Spleen (tissue), 7 donors: ENCODE measurements at regions not wholly inside any gene's neighbourhood (a gene's known extent, or its start where the extent isn't known, plus 50 kb on each side); places are given as distances from the start of the nearest gene placed in this dataset.

Experiments used
- POLR2AphosphoS5 ChIP-seq, 3 donors: sonication (generic); formaldehyde crosslinking; IDR thresholded peaks; one replicate each; pipeline ENCODE4 v1.5.1; 2017; ENCODE audit warnings: antibody characterized with exemption in 3 of 3
- TF ChIP-seq, protein P1 (sequence below), 11 experiments: fragments of 200-600 bp in 7 of 11; fragments of 450-650 bp in 4 of 11; sonication (generic) in 4 of 11; IDR thresholded peaks in 8 of 11; conservative IDR thresholded peaks in 3 of 11; 1 replicate in 7 of 11; 2 replicates in 4 of 11; pipeline versions ENCODE4 v1.4.0 to v1.8.0; 2016 to 2021; ENCODE audit warnings: antibody characterized with exemption in 11 of 11, inconsistent platforms in 4 of 11, mild to moderate bottlenecking in 1 of 11
- donor health status: DM: no; HTN: no; CAD: no; lungs with moderate emphysema.
- donor health status: DM: no; HTN: no; CAD: no.
- donor health status: DM: no; HTN: no; CAD: no.

DNA sequence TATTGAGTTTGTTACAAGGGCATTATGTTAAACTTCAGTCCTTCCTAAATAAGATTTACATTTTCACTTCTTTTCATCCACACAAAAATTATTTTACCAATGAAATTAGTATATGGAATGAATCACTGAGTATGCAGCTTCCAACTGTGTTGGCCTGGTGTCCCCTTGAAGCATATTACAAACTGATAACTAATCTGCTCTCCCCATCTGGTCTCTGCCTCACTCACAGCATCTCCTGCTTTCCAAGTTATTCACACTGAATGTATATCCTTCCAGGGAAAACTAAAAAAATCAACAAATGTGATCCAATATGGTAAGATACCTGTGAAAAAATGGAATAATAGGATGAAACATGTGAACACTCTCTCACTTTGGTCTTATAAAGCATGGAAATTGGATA is 90.0 kb upstream of the NYAP2 start:
- no peak for TF ChIP-seq POLR2AphosphoS5 (IDR thresholded peaks at IDR 0.05)
- TF ChIP-seq, protein P1, sequence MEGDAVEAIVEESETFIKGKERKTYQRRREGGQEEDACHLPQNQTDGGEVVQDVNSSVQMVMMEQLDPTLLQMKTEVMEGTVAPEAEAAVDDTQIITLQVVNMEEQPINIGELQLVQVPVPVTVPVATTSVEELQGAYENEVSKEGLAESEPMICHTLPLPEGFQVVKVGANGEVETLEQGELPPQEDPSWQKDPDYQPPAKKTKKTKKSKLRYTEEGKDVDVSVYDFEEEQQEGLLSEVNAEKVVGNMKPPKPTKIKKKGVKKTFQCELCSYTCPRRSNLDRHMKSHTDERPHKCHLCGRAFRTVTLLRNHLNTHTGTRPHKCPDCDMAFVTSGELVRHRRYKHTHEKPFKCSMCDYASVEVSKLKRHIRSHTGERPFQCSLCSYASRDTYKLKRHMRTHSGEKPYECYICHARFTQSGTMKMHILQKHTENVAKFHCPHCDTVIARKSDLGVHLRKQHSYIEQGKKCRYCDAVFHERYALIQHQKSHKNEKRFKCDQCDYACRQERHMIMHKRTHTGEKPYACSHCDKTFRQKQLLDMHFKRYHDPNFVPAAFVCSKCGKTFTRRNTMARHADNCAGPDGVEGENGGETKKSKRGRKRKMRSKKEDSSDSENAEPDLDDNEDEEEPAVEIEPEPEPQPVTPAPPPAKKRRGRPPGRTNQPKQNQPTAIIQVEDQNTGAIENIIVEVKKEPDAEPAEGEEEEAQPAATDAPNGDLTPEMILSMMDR (IDR thresholded peaks at IDR 0.05 in 8 of 11, conservative IDR thresholded peaks at IDR 0.05 in 3 of 11), result no peak
